Activated CD8-positive, alpha-beta T cell treated with anti-CD3 and anti-CD28 coated beads for 36 hours (primary cell): ENCODE measurements at regions not wholly inside any gene's neighbourhood (a gene's known extent, or its start where the extent isn't known, plus 50 kb on each side); places are given as distances from the start of the nearest gene placed in this dataset.

Experiments
- ATAC-seq: fragments of 200-7000 bp; cut with Tn5 transposase; one replicate; pipeline ENCODE4 v1.10.0; 2021; ENCODE audit warnings: mild to moderate bottlenecking, moderate library complexity
- CTCF ChIA-PET: fragments of 350-600 bp; sonication (Branson Sonifier 250); formaldehyde crosslinking; loops from one replicate; lab custom pipeline; 2021; ENCODE audit warnings: antibody characterized with exemption; lab: Charles Lee
- POLR2A ChIA-PET: fragments of 350-600 bp; sonication (Branson Sonifier 250); formaldehyde crosslinking; loops from one replicate; lab custom pipeline; 2021; ENCODE audit warnings: antibody characterized with exemption; lab: Charles Lee
- DNase-seq: peaks from one replicate; pipeline ENCODE4 v3.0.0-alpha.2; 2020
- H3K27ac Mint-ChIP-seq: one replicate; pipeline ENCODE4 v1.8.0; 2021; ENCODE audit warnings: mild to moderate bottlenecking, mixed read lengths
- H3K27me3 Mint-ChIP-seq: one replicate; pipeline ENCODE4 v1.8.0; 2021; ENCODE audit warnings: mixed read lengths
- H3K36me3 Mint-ChIP-seq: one replicate; pipeline ENCODE4 v1.8.0; 2021; ENCODE audit warnings: low read depth, mixed read lengths
- H3K4me1 Mint-ChIP-seq: one replicate; pipeline ENCODE4 v1.8.0; 2021; ENCODE audit warnings: low read depth, mixed read lengths
- H3K4me3 Mint-ChIP-seq: one replicate; pipeline ENCODE4 v1.8.0; 2021; ENCODE audit warnings: mild to moderate bottlenecking, moderate library complexity, mixed read lengths
- H3K9me3 Mint-ChIP-seq: one replicate; pipeline ENCODE4 v1.8.0; 2021; ENCODE audit warnings: mixed read lengths
- CTCF ChIP-seq: fragments of 200-600 bp; IDR thresholded peaks from one replicate; pipeline ENCODE4 v1.8.0; 2022; ENCODE audit warnings: antibody characterized with exemption, mild to moderate bottlenecking
- intact Hi-C: fragments of 100-400 bp; cut with micrococcal nuclease; formaldehyde crosslinking; loops from one replicate; pipeline ENCODE4 v1.10.0; 2022

GRCh38 chr18:60050821-60051220 lies 151.0 kb downstream of the PMAIP1 start:
- ATAC-seq (no peak), DNase-seq (no peak)
- no peaks in the 10 kb centered on the region for H3K27me3 Mint-ChIP-seq
- H3K36me3 Mint-ChIP-seq, result no peaks in the 10 kb centered on the region
- H3K27ac Mint-ChIP-seq, result no peak overlapping the region
- CTCF ChIA-PET, result no interaction called here
- H3K4me3 Mint-ChIP-seq, result no peak overlapping the region
- H3K4me1 Mint-ChIP-seq, result no peaks in the 10 kb centered on the region
- intact Hi-C loops, result no loop called here
- POLR2A ChIA-PET, result no interaction called here
- TF ChIP-seq CTCF, result no peak
- H3K9me3 Mint-ChIP-seq, result peaks cover 1% of the 10 kb centered on the region

- Mint-ChIP-seq H3K36me3 (no peaks in the 10 kb centered on the region), H3K27me3 (no peaks in the 10 kb centered on the region), H3K4me3 (no peak overlapping the region), H3K9me3 (peaks cover 1% of the 10 kb centered on the region), H3K27ac (no peak overlapping the region), H3K4me1 (no peaks in the 10 kb centered on the region)
- intact Hi-C loops, result no loop called here
- TF ChIP-seq CTCF, result no peak
- CTCF ChIA-PET, result no interaction called here
- DNase-seq (no peak), ATAC-seq (no peak)
- POLR2A ChIA-PET, result no interaction called here
Measured at GRCh38 chr18:60049172-60049571, 149.4 kb downstream of the PMAIP1 start.

- no peak overlapping the region for H3K4me3 Mint-ChIP-seq
- H3K4me1 Mint-ChIP-seq, result no peaks in the 10 kb centered on the region
- intact Hi-C loops, result no loop called here
- ChIA-PET CTCF (no interaction called here), POLR2A (no interaction called here)
- no peaks in the 10 kb centered on the region for H3K27me3 Mint-ChIP-seq
- DNase-seq, result no peak
- no peak for ATAC-seq
- TF ChIP-seq CTCF, result no peak
- H3K36me3 Mint-ChIP-seq, result no peaks in the 10 kb centered on the region
- H3K9me3 Mint-ChIP-seq, result peaks cover 1% of the 10 kb centered on the region
- H3K27ac Mint-ChIP-seq, result no peak overlapping the region
Measured at GRCh38 chr18:60047556-60047955, 147.8 kb downstream of the PMAIP1 start.

- no peak overlapping the region for H3K27ac Mint-ChIP-seq
- no peak for ATAC-seq
- ChIA-PET POLR2A (no interaction called here), CTCF (no interaction called here)
- no peak for DNase-seq
- H3K9me3 Mint-ChIP-seq, result no peaks in the 10 kb centered on the region
- peaks cover 10% of the 10 kb centered on the region for H3K27me3 Mint-ChIP-seq
- no peak overlapping the region for H3K4me3 Mint-ChIP-seq
- no peak for TF ChIP-seq CTCF
- H3K4me1 Mint-ChIP-seq, result no peaks in the 10 kb centered on the region
- intact Hi-C loops, result no loop called here
- no peaks in the 10 kb centered on the region for H3K36me3 Mint-ChIP-seq
Measured at GRCh38 chr18:60044290-60045006, 144.7 kb downstream of the PMAIP1 start.

GRCh38 chr18:60040971-60041370 lies 141.2 kb downstream of the PMAIP1 start:
- no peak for TF ChIP-seq CTCF
- H3K9me3 Mint-ChIP-seq, result no peaks in the 10 kb centered on the region
- POLR2A ChIA-PET, result no interaction called here
- ATAC-seq (no peak), DNase-seq (no peak)
- H3K36me3 Mint-ChIP-seq, result no peaks in the 10 kb centered on the region
- peaks cover 10% of the 10 kb centered on the region for H3K27me3 Mint-ChIP-seq
- no peak overlapping the region for H3K4me3 Mint-ChIP-seq
- CTCF ChIA-PET, result no interaction called here
- intact Hi-C loops, result no loop called here
- H3K4me1 Mint-ChIP-seq, result no peaks in the 10 kb centered on the region
- no peak overlapping the region for H3K27ac Mint-ChIP-seq
